ENCODE measurements at regions not wholly inside any gene's neighbourhood (a gene's known extent, or its start where the extent isn't known, plus 50 kb on each side); places are given as distances from the start of the nearest gene placed in this dataset.
"Not testable (repeated sequence)": the region's sequence is repeated elsewhere in the genome, so short reads cannot be mapped to it uniquely, and the experiment has no call there.

GRCh38 chr12:31818623-31819268, 89.9 kb upstream of the AMN1 start:
- DNase-seq = no peak

- no peak for DNase-seq
These were observed 88.3 kb upstream of the AMN1 start for GRCh38 chr12:31817120-31817519.

- DNase-seq = no peak
These were observed 86.3 kb upstream of the AMN1 start for GRCh38 chr12:31815096-31815495.

- DNase-seq = no peak
These were observed 84.5 kb upstream of the AMN1 start for GRCh38 chr12:31813305-31813704.

GRCh38 chr12:31807773-31808097, 78.9 kb upstream of the AMN1 start:
- DNase-seq = no peak

GRCh38 chr12:31807081-31807772, 78.4 kb upstream of the AMN1 start:
- DNase-seq = not testable (repeated sequence)

- DNase-seq = not testable (repeated sequence)
These were observed 76.9 kb upstream of the AMN1 start for GRCh38 chr12:31805681-31806080.

- DNase-seq = not testable (repeated sequence)
These were observed 75.9 kb upstream of the AMN1 start for GRCh38 chr12:31804707-31805106.

GRCh38 chr12:31804185-31804504, 75.3 kb upstream of the AMN1 start:
- no peak for DNase-seq

- no peak for DNase-seq
These were observed 74.7 kb upstream of the AMN1 start for GRCh38 chr12:31803306-31804184.

- no peak for DNase-seq
These were observed 73.1 kb upstream of the AMN1 start for GRCh38 chr12:31801872-31802271.

- DNase-seq = no peak
These were observed 68.5 kb upstream of the AMN1 start for GRCh38 chr12:31797230-31797872.

- no peak for DNase-seq
These were observed 67.6 kb upstream of the AMN1 start for GRCh38 chr12:31796270-31796951.

- no peak for DNase-seq
These were observed 65.9 kb upstream of the AMN1 start for GRCh38 chr12:31794745-31795144.

- not testable (repeated sequence) for DNase-seq
These were observed 62.4 kb upstream of the AMN1 start for GRCh38 chr12:31791265-31791664.

GRCh38 chr12:31790759-31791158, 61.9 kb upstream of the AMN1 start:
- DNase-seq = no peak

- DNase-seq = no peak
These were observed 56.5 kb upstream of the AMN1 start for GRCh38 chr12:31785318-31785717.

- no peak for DNase-seq
These were observed 55.3 kb upstream of the AMN1 start for GRCh38 chr12:31783996-31784645.

- no peak for DNase-seq
These were observed 54.7 kb upstream of the AMN1 start for GRCh38 chr12:31783556-31783955.

- DNase-seq = no peak
These were observed 53.2 kb upstream of the AMN1 start for GRCh38 chr12:31781894-31782540.

GRCh38 chr12:31780096-31780495, 51.3 kb upstream of the AMN1 start:
- DNase-seq = no peak

GRCh38 chr12:31778687-31779086, 49.9 kb upstream of the AMN1 start:
- no peak for DNase-seq

Data from T-helper 9 cell (primary cell).